Skeletal muscle cell (primary cell): ENCODE measurements at regions not wholly inside any gene's neighbourhood (a gene's known extent, or its start where the extent isn't known, plus 50 kb on each side); places are given as distances from the start of the nearest gene placed in this dataset.

Experiments used
- DNase-seq: peaks from one replicate; pipeline ENCODE4 v3.0.0-alpha.2; 2010; ENCODE audit warnings: low read depth
- H3K4me3 ChIP-seq: 2 replicates; pipeline ENCODE4 v1.5.1; 2011; ENCODE audit warnings: low read depth, mild to moderate bottlenecking, control low read depth, low read length, moderate library complexity

- DNase-seq, result no peak
- H3K4me3 ChIP-seq, result no peak overlapping the region
These were observed 301.7 kb upstream of the EMCN start for GRCh38 chr4:100819505-100819904.

GRCh38 chr4:100816436-100817045, 298.7 kb upstream of the EMCN start:
- DNase-seq, result no peak

GRCh38 chr4:100811046-100811445, 293.2 kb upstream of the EMCN start:
- no peak for DNase-seq
- H3K4me3 ChIP-seq, result no peak overlapping the region

More at GRCh38 chr4:100816436-100817045, 298.7 kb upstream of the EMCN start:
- H3K4me3 ChIP-seq, result no peak overlapping the region

- DNase-seq, result no peak
- H3K4me3 ChIP-seq, result no peak overlapping the region
These were observed 291.7 kb upstream of the EMCN start for GRCh38 chr4:100809506-100809905.

GRCh38 chr4:100806988-100807387, 289.2 kb upstream of the EMCN start:
- DNase-seq, result no peak
- H3K4me3 ChIP-seq, result no peak overlapping the region

- no peak for DNase-seq
- no peak overlapping the region for H3K4me3 ChIP-seq
These were observed 287.7 kb upstream of the EMCN start for GRCh38 chr4:100805538-100805937.

GRCh38 chr4:100804576-100805360, 286.9 kb upstream of the EMCN start:
- no peak overlapping the region for H3K4me3 ChIP-seq
- no peak for DNase-seq

- DNase-seq, result no peak
These were observed 285.9 kb upstream of the EMCN start for GRCh38 chr4:100803751-100804150.

GRCh38 chr4:100799761-100800539, 282.1 kb upstream of the EMCN start:
- no peak for DNase-seq
- no peak overlapping the region for H3K4me3 ChIP-seq

More at GRCh38 chr4:100803751-100804150, 285.9 kb upstream of the EMCN start:
- no peak overlapping the region for H3K4me3 ChIP-seq

DNA sequence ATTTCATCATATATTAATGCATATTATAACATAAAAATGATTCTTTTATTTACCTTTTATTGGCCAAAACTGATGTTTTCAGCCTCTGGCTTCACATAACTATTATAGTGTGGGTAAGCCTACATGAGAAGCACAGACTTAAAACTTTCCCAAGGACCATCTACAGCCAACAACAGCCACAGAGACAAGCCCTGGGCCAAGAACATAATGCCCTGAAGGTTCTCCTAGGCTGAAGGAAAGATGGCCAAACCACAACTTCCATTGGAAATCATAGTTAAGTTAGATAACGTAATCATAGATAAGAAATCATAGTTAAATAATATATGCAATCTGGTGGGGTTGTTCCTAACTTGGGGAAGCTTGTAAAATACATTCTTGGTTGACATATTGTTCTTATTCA, 280.0 kb upstream of the EMCN start:
- no peak overlapping the region for H3K4me3 ChIP-seq
- DNase-seq, result no peak

DNA sequence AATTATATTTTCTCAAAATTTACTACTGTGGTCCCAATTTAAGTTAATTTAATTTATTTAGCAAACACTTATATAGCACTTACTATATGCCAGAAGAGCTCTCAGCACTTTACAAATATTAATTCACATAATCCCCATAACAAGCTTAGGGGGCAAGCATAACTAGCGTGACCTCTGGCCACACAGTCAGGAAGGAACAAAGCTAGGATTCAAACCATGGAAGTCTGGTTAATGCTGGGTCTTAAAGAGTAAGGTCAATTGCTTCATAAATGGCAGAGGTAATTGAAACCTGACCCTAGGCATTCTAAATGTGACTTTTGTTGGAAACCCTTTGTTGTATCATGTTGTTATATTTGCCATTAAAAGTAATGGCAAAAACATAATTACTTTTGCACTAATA, 279.5 kb upstream of the EMCN start:
- DNase-seq, result no peak

DNA sequence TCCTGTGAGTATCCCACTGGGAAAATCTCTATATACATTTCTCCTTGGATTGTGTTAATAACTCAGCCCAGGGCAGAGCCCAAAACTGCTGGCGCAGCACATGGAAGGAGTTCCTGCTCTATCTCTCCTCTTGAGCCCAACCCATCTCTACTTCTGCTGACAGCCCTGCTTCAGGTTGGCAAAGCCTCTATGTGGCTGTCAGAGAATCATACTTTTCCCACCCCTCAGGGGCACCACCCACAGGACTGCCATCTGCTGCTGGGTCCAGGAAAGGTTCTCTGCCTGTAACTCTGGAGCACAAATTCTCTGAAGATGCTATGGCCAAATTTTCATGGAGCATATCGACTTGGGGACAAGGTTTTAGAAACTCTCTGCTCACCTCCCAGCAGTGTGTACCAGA, 278.5 kb upstream of the EMCN start:
- no peak for DNase-seq
- no peak overlapping the region for H3K4me3 ChIP-seq

More for the DNA sequence above, 279.5 kb upstream of the EMCN start:
- no peak overlapping the region for H3K4me3 ChIP-seq

- H3K4me3 ChIP-seq, result no peak overlapping the region
- DNase-seq, result no peak
These were observed 277.8 kb upstream of the EMCN start for GRCh38 chr4:100795581-100795980.

DNA sequence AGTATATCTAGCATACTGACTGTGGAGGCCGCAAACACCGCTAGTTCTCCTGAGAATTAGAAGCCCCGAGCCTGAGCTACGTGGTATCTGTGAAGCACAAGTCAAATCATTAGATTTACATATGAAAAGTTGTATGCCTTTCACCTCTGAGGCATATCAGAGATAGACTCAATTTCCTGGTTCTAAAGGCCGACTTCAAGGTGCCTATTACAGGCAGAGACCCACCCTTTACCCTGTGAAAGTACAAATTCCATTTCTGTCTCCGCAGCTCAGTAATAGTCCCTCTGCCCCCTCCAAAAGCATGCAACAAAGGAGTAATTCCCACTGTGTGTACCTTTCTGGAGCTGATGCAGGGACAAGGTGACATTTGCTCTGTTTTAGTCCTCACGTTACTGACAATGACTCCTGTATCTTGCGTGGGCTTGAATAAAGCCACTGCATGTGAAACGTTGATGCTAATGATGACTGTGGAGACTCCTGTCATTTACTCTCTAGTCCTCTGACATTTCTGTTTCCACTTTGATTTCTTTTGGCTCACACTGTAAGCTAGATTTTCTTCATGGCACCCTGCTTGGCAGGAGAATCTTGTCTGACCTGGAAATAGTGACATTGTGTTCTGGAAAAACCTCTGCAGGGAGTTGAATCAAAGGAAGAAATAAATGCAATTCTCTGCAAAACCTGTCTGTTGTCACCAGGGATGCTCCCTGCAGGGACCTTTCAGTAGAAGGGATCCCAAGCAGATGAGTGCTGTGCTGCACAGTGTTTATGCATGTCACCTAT, 273.2 kb upstream of the EMCN start:
- DNase-seq, result no peak
- no peak overlapping the region for H3K4me3 ChIP-seq

GRCh38 chr4:100789991-100790390, 272.2 kb upstream of the EMCN start:
- no peak for DNase-seq
- H3K4me3 ChIP-seq, result no peak overlapping the region

- no peak for DNase-seq
- no peak overlapping the region for H3K4me3 ChIP-seq
These were observed 268.7 kb upstream of the EMCN start for GRCh38 chr4:100786481-100786880.

GRCh38 chr4:100782356-100782755, 264.5 kb upstream of the EMCN start:
- H3K4me3 ChIP-seq, result no peak overlapping the region
- DNase-seq, result no peak

DNA sequence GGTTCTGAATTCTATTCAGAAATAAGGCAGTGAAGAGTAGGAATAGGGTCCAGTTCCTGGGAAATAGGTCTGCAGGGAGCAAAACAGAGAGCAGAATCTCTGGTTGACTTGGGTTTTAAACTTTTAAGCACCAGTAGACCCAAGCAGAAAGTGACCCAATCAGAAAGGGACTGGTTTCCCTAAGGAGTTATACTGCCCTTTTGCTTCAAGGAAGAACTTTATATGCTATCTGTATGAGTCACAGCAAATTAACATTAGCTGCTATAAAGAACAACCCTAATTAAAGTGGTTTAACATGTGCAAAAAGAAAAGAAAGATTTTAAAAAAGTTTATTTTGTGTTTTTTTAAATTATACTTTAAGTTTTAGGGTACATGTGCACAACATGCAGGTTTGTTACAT, 263.6 kb upstream of the EMCN start:
- DNase-seq, result no peak
- H3K4me3 ChIP-seq, result no peak overlapping the region

- no peak overlapping the region for H3K4me3 ChIP-seq
- no peak for DNase-seq
These were observed 262.3 kb upstream of the EMCN start for GRCh38 chr4:100780126-100780525.

GRCh38 chr4:100778431-100778830, 260.6 kb upstream of the EMCN start:
- H3K4me3 ChIP-seq, result no peak overlapping the region
- no peak for DNase-seq
